GM18508 (cell line): ENCODE measurements at regions not wholly inside any gene's neighbourhood (a gene's known extent, or its start where the extent isn't known, plus 50 kb on each side); places are given as distances from the start of the nearest gene placed in this dataset.

ENCODE experiments used
- ATAC-seq: cut with Tn5 transposase; IDR thresholded peaks from one replicate; pipeline ENCODE4 v1.9.1; 2021; ENCODE audit warnings: moderate number of reproducible peaks; ENCODE audit not compliant: insufficient read depth, unreplicated experiment

DNA sequence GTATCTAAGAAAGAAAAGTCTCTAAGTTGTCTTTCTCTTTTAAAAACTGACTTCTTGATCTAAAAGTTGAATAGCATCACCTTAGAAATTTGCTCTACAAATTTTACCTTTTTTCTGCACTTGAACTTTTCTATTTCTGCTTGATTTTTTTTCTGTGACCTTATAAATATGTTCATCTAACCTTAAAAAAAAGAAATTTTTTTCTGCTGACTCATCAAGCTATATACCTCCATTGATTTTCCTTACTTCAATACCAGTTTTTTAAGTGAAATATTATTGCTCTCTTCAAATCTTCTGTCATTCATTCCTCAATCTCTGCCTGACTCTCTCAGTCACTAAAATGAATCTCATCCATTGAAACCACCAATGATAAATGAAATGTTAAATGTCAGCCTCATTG is 910.1 kb downstream of the GALC start:
- ATAC-seq = no peak

DNA sequence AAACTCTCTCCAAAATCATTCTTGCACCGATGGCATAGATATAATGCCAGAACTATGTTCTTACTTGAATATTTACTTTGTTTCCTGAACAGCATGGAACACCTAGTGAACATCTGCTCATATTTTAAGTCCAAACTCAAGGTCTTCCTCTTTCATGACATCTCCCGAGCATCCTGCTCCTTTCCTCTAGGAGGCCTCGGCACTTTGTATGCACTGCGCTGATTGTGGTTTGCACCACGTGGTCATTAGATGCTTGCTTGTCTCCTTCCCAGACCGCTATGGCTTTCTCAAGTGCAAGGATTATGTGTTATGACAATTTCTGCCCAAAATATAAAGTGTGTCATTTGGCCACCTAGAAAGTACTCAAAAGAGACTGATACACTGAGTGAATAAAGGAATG is 912.0 kb downstream of the GALC start:
- no peak for ATAC-seq

DNA sequence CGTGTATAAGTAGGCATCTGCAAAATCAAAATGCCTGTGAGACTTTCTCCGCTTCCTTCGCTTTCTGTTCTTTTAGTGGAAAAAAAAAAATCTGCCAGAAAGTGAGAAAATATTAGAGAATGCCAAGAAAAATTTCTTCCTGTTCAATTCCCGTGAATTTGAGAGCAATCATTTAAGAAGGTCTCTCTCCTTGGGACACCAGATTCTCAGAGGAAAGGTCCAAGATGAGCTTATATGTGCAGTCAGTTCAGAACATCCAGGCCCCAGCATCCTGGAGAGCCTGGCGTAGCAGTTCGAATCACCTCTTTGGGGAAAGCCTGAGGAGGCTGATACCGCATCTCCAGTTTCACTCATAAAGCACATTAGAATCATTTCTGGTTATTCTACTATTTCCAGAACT is 912.8 kb downstream of the GALC start:
- ATAC-seq = no peak

DNA sequence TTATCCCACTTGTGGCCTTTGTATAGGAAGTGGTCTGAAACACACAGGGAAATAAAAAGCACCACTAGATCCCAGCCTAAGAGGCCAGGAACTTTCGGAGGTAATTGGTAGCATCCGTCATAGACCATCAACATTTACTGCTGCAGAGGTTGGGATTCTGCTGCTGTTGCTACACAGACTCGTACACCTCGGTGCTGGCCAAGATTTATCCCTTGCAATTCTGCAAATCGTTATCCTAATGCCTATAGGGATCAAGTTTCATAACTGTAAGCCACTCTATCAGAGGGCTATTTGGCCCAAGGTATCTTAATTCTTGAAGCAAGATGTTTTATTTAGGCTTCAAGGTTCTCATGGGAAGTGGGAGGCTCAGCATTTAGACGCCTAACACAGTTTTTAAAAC is 913.6 kb downstream of the GALC start:
- ATAC-seq = no peak

DNA sequence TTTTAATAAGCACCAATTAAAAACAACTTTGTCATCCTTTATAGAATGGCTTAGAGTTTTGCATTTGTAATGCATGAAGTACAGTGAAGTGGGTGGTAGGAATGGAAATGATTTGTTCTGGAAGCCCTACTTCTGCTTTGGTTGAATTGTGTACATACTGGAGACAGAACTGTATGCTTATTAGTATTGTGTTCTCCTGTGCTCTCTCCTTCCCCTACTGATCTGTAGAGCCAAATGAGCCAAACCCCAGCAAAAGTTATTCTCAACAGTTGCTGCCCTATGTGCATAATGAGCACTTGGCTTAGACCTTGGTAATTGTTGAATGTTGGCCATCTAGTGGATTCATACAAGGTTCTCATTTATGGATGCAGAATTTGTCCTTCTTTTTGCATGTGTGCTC is 916.1 kb downstream of the GALC start:
- ATAC-seq = no peak

DNA sequence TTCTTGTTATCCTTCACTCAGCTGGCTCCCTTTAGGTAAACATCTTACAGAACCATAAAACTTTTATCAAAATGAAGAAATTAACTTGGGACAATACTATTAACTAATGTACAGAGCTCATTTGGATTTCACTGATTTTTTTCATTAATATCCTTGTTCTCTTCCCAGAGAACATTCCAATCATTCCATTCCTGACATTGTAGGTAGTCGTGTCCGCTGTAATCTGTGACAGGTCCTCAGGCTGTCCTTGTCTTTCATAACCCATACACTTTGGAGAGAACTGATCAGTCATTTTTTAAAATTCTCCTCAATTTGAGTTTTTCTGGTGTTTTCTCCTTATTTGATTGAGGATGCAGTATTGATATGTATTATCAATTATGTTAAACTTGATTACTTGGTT is 916.8 kb downstream of the GALC start:
- no peak for ATAC-seq

DNA sequence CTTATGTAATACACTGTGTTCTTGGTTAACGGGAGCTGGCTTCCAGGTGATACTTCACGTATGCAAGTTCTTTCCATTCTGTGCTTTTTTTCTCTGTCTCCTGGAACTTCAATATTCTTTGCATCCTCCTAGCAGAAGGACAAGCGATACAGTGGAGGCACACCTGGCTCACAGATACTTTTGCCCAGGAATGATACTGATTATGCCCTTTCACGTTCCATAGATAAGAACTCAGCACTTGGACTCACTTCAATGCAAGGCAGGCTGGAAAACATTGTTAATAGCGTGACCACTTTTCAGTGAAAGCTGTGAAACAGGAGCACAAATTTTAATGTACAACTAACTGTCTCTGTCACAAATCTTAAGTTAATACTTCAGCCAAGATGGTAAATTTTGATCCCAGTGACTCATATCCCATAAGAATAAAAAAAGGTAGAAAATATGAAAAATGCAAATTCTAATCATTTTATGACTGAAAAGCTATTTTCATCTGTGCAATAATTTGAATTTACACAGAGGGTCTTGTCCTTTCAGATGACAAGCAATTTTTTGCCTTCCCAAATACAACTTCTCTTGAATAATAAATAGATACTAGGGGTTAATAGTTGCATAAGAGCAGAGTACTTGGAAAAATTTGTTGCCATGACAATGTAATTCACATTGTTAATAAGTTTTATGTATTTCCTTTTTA is 919.0 kb downstream of the GALC start:
- ATAC-seq = no peak

DNA sequence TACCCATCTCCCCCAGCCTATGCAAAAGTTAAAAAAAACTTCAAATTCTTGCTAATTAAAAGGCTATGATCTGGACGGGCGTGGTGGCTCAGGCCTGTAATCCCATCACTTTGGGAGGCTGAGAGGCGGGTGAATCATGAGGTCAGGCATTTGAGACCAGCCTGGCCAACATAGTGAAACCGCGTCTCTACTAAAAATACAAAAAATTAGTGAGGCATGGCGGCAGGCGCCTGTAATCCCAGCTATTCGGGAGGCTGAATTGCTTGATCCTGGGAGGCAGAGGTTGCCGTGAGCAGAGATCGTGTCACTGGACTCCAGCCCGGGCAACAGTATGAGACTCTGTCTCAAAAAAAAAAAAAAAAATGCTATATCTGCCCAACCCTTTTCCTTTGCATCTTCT is 925.4 kb downstream of the GALC start:
- ATAC-seq = no peak

DNA sequence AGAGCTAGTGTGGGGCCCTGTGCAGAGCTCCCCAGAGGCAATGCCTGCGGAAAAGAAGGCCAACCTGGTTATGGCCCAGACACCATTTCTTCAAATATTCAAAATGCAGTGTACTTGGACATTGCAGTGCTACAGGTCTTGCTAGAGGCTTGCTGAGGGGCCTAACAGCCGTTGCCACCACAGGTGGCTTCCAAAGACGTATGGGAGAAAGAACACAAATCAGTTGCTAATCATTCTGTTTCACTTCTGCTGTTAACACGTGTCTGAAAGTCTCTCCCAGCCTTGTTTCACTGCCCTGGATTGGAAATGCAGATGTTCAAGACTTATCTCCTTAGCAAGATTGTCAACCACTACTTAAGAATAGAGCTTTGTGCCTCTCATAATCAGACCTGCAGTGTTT is 925.9 kb downstream of the GALC start:
- no peak for ATAC-seq

DNA sequence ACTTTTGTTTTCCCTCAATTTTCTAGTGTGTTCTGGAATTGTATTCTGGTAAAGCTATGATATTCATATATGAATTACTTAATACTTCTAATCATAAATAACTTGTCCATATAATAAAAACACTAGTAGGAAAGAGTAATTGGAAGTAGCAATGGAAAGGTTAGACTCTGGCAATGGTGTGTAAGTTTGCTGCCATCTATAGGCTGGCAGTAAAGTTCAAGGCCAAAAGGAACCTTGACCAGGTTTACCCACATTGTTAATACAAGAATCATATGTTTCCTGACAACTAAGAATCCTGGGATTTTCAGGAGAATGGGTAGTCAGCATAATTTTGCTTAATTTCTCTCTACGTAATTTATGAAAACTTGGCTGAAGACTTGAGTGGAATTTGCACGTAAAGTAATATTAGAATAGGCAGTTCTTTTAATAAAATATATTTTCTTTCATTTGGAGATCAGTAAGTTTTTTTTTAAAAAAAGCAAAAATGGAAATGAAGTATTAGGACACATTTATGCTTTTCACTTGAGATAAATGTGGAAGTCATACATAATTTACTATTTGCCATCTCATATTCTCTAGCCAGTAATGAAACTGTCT is 926.7 kb downstream of the GALC start:
- ATAC-seq = no peak

DNA sequence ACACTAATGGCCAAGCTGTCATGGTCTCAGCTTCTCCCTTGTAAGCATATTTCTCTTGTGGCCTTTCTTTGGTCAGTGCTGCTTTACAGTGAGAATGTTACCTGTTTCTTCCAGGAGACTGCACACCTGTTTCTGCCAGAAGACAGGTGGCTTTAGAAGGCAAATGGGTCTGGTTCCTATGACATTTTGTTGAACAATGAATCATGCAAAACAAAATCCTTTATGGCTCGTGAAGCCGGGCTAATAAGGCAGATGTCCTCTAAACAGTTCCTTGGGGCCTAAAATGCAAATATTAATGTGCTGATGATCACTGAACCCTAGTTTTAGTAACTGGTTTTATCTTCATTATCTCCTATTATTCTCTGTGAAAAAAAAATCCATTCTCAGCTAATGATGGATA is 927.6 kb downstream of the GALC start:
- no peak for ATAC-seq

DNA sequence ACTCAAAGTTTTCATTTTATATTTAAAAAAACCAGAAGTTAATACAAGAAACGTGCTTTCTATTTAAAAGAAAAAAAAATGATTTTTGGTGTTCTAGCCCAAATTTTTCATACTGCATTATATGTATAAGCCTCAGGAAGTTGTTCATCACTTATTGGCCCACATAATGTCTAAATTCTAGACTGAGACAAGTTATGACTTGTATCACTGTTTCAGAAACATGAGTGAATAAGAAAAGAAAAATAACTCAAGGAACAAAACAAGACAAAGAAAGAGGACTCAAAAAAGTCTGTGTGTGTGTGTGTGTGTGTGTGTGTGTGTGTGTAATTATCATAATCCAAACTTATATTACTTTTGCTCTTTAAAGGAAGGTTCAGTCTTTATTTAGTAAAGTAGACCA is 929.8 kb downstream of the GALC start:
- ATAC-seq = no peak

DNA sequence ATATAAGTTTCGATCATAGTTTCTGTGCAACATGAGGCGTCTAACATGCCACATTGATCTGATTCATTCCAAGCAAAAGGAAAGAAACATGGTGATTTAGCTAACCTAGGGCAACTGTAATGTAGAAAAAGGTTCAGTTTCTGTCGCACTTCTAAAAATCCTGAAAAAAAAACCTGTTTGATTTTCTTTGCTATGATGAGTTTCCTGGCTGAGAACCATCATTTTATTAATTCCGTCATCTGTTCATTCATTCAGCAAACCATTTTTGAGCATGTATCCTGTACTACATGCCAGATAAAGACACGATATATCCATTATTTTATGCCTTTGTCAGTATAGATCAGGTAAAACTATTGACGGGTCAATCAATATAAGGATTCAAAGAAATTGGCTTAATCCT is 932.6 kb downstream of the GALC start:
- no peak for ATAC-seq

DNA sequence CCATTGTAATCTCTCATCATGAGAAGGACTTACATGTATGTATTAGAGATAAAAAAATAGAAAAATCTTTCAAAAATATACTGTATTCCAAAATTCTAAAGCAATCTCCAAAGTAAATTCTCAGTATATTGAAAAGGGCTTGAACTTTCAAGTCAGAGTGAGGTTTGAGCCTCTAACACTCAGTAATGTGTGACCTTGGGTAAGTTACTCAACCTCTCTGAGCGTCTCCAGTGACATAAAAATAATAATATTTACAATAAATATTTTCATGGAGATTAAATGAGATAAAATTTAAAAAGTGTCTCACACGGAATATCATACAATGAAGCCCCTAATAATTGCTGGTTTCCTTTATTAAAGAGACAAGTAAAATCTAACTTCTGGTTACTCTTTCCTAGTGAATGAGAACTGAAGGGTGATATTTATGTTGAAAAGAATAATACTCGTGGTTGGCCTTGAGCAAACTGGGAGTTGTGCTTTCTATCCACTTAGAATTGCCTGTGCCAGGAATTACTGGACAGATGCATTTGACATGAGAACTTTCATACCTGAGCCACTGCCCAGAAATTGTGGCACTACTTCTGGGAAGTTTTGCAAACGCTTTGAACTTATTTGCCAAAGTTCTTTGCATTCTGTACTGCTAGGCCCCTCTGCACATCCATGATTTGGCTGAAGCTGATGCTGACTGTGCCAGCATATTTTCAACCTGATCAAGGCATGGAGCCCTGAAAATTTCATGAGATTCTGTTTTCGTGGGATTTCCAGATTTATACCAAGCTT is 933.7 kb downstream of the GALC start:
- no peak for ATAC-seq

DNA sequence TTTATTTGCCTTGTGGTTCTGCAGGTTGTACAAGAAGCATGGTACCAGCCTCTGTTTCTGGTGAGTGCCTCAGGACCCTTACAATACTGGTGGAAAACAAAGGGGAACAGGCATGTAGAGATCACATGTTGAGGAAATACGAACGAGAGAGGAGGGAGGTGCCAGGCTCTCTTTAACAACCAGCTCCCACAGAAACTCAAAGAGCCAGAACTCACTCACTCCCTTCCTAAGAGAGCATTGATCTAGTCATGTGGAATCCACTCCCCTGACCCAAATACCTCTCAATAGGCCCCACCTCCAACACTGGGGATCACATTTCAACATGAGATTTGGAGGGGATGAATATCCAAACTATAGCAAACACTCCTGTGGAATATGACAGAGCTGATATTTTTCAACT is 938.0 kb downstream of the GALC start:
- no peak for ATAC-seq

DNA sequence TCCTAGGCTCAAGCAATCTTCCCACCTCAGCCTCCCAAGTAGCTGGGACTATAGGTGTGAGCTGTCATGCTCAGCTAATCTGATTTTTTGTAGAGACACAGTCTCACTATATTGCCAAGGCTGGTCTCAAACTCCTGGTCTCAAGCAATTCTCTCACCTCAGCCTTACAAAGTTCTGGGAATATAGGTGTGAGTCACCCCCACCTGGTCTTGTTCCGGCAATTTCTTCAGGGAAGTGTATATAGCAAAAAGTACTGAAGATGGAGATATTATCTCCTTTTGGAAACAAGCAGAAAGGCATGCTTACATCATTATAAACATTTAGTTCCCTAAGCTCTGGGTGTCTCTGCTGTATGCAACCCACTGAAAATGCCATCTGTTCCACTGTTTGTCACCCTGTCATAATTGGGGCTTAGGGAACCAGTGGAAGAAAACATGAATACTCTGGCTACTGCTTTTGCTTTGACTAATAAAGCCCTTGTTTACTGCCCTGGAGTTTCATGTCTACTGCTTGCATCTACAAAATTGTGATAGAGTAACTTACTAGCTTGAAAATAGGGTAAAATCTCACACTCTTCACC is 940.2 kb downstream of the GALC start:
- ATAC-seq = no peak

DNA sequence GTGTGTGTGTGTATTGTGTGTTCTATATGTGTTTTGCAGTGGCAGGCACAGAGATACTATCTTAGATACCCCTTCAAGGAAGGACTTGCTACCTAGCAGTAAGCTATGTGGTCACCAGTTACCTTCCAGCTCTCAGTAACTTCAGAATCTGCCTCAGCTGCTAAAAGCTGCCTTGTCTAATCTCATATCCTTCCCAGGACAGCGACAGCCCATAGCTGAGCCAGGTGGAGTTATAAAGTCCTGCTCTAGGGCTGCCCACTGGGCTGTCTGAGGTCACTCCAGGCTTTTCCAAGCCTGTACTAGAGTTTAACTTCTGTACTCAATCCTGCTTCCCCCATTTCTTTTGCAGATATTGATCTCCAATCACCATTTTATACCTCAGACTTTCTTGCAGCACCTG is 942.6 kb downstream of the GALC start:
- no peak for ATAC-seq

DNA sequence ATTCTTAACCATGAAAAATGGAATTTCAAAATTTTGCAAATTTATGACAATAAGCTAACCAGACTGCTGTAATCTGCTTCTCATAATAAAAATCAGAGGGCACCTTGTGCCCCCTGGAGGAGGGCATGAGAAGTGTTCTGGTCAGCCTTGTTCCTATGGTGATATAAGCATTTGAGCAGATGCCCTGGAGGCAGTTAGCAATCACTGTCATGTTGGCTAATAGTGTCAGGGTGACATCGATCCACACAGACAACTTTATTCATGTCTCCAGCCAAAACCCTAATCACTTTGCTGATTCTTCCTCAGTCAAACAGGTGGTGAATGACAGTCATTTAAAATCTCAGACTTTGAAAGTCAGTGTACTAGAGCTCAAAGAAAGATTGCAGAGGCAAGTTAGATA is 943.0 kb downstream of the GALC start:
- ATAC-seq = no peak

DNA sequence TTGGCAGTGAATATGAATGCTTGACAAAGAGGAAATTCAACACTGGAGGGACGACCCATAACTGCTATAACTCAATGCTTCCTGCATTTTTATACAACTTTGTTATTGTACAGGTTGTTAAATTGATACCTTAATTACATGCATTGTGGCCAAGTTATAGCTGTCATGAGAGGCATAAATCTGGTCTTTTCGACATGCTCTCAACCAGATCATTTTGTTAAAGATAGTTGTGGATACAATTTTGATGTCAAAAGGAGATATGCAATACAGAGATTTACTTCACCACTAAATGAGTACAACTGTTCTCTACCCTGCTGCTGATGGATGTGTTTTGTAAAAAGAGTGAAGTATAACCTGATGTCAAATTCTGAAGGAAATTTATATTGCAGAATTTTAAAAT is 946.0 kb downstream of the GALC start:
- ATAC-seq = no peak

DNA sequence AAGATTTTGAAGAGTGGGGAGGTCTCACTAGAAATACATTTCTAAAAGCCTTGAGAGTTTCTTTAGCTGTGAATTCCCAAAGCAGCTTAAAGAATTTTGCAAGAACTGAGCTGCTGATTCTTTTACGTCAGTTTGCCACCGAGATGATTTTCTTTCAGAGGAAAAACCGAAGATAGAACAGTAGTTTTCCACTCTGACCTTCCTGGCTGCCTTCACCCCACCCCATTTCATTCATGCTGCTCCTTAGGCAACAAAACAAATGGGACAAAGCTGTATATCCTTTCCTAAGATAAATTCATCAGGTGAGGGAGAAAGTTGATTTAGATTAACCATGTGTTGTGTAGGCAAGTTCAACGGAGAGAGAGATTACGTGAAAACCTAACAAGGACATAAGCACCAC is 947.0 kb downstream of the GALC start:
- no peak for ATAC-seq

DNA sequence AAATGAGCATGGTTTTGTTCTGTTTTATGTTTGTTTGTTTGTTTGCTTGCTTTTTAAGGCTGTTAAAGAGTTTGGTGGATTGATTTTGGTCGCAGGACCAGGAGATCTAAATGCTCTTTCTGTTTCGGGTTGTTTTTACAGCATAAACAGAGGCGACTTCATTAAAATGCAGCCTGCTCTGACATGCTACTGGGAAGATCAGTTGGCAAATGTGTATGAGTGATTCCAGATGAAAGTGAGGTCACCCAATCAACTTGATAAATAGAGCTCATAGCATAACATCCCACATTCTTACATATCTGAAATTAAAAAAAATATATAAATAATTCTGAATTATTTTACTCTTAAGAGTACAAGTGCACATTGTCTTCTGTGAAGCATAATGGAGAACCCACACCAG is 947.7 kb downstream of the GALC start:
- no peak for ATAC-seq
